Liver (tissue), 8 donors: ENCODE measurements at regions not wholly inside any gene's neighbourhood (a gene's known extent, or its start where the extent isn't known, plus 50 kb on each side); places are given as distances from the start of the nearest gene placed in this dataset.

Source experiments
- DNase-seq: peaks from one replicate; pipeline ENCODE4 v3.0.0-alpha.2; 2017; ENCODE audit warnings: low spot score
- H3K27ac ChIP-seq, 2 donors: one replicate each; pipeline ENCODE4 v1.7.0; 2013; ENCODE audit warnings: inconsistent platforms in 2 of 2, low read length in 2 of 2, control low read depth in 1 of 2, low read depth in 1 of 2, mild to moderate bottlenecking in 1 of 2
- H3K27me3 ChIP-seq, 4 donors: one replicate each; pipeline versions ENCODE4 v1.6.1 to v1.7.0; 2013; ENCODE audit warnings: low read length in 3 of 4, inconsistent platforms in 1 of 4, mild to moderate bottlenecking in 1 of 4, moderate library complexity in 1 of 4; ENCODE audit not compliant: control insufficient read depth in 4 of 4, insufficient read depth in 4 of 4
- H3K36me3 ChIP-seq, 4 donors: one replicate each; pipeline versions ENCODE4 v1.6.1 to v1.7.0; 2013; ENCODE audit warnings: low read length in 3 of 4, mild to moderate bottlenecking in 3 of 4, low read depth in 1 of 4, moderate library complexity in 1 of 4; ENCODE audit not compliant: control insufficient read depth in 4 of 4, insufficient read depth in 3 of 4
- H3K4me1 ChIP-seq, 4 donors: one replicate each; pipeline versions ENCODE4 v1.6.1 to v1.7.0; 2013; ENCODE audit warnings: low read length in 3 of 4, mild to moderate bottlenecking in 3 of 4, moderate library complexity in 1 of 4; ENCODE audit not compliant: control insufficient read depth in 4 of 4, insufficient read depth in 4 of 4
- H3K4me3 ChIP-seq, 3 donors: one replicate each; pipeline versions ENCODE4 v1.6.1 to v1.7.0; 2013; ENCODE audit warnings: low read length in 3 of 3, control low read depth in 1 of 3, low read depth in 1 of 3, mild to moderate bottlenecking in 1 of 3
- H3K9ac ChIP-seq, 2 donors: one replicate each; pipeline ENCODE4 v1.7.0; 2013; ENCODE audit warnings: low read length in 2 of 2, mild to moderate bottlenecking in 2 of 2, moderate library complexity in 2 of 2, control low read depth in 1 of 2, low read depth in 1 of 2
- H3K9me3 ChIP-seq, 4 donors: one replicate each; pipeline versions ENCODE4 v1.6.1 to v1.7.0; 2013; ENCODE audit warnings: low read length in 3 of 4; ENCODE audit not compliant: control insufficient read depth in 4 of 4
- ATF3 ChIP-seq: IDR thresholded peaks from 2 replicates; pipeline ENCODE4 v1.6.1; 2016; ENCODE audit warnings: antibody characterized with exemption
- FOXA1 ChIP-seq: IDR thresholded peaks from 2 replicates; pipeline ENCODE4 v1.6.1; 2016; ENCODE audit warnings: antibody characterized with exemption
- GABPA ChIP-seq, 2 donors: IDR thresholded peaks in 1 of 2; conservative IDR thresholded peaks in 1 of 2; 2 replicates each; pipeline ENCODE4 v1.6.1; 2016; ENCODE audit warnings: antibody characterized with exemption in 2 of 2, mild to moderate bottlenecking in 1 of 2, moderate library complexity in 1 of 2
- HNF4A ChIP-seq, 2 donors: conservative IDR thresholded peaks; 2 replicates each; pipeline ENCODE4 v1.6.1; 2016; ENCODE audit warnings: antibody characterized with exemption in 2 of 2, mild to moderate bottlenecking in 2 of 2
- JUND ChIP-seq, 2 donors: IDR thresholded peaks; 2 replicates each; pipeline ENCODE4 v1.6.1; 2016; ENCODE audit warnings: antibody characterized with exemption in 2 of 2
- NR2F2 ChIP-seq: IDR thresholded peaks from 2 replicates; pipeline ENCODE4 v1.6.1; 2016; ENCODE audit warnings: antibody characterized with exemption
- SP1 ChIP-seq: IDR thresholded peaks from 2 replicates; pipeline ENCODE4 v1.6.1; 2018; ENCODE audit warnings: antibody characterized with exemption, mild to moderate bottlenecking
- TAF1 ChIP-seq: conservative IDR thresholded peaks from 2 replicates; pipeline ENCODE4 v1.6.1; 2016; ENCODE audit warnings: antibody characterized with exemption, mild to moderate bottlenecking
- YY1 ChIP-seq: IDR thresholded peaks from 2 replicates; pipeline ENCODE4 v1.6.1; 2016; ENCODE audit warnings: antibody characterized with exemption, mild to moderate bottlenecking
- ZBTB33 ChIP-seq: IDR thresholded peaks from 2 replicates; pipeline ENCODE4 v1.6.1; 2016; ENCODE audit warnings: antibody characterized with exemption
- WGBS: extraction: QIAGEN DNeasy Blood & Tissue Kit; methylation state at CpG from one replicate; pipeline ENCODE4 v1.1.7; 2013; 5-methylcytosine and 5-hydroxymethylcytosine counted together
- TF ChIP-seq, protein P1 (sequence below): fragments of 150-350 bp; IDR thresholded peaks from 2 replicates; pipeline ENCODE4 v1.5.1; 2017; ENCODE audit warnings: improper control_type of control experiment, low read depth, low read length; ENCODE audit not compliant: missing input control
- TF ChIP-seq, protein P2 (sequence below): IDR thresholded peaks from 2 replicates; pipeline ENCODE4 v1.6.1; 2016; ENCODE audit warnings: antibody characterized with exemption
- donor health status: healthy.
- donor health status: healthy.
- donor health status: healthy.
- donor health status: healthy.
- donor health status: healthy.

DNA sequence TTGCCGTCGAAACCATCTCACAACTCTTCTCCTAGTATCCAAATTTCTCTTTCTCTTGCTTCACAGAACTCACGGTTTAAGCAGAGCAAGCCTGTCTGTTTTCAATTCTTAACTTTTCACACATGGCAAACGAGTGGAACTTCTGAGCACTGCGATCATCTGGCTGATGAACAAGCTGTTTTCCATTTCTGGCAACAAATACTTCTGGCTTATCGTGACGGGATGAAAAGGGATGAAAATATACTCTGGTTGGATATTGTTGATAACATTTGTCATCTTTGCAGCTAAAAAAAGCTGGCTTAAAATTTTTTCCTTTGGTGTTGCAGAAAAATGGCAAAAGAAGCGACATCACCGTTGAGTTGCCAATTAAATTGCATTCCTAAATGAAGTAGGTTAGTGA, 515.2 kb upstream of the JARID2 start (continued):
- TF ChIP-seq, protein P1, sequence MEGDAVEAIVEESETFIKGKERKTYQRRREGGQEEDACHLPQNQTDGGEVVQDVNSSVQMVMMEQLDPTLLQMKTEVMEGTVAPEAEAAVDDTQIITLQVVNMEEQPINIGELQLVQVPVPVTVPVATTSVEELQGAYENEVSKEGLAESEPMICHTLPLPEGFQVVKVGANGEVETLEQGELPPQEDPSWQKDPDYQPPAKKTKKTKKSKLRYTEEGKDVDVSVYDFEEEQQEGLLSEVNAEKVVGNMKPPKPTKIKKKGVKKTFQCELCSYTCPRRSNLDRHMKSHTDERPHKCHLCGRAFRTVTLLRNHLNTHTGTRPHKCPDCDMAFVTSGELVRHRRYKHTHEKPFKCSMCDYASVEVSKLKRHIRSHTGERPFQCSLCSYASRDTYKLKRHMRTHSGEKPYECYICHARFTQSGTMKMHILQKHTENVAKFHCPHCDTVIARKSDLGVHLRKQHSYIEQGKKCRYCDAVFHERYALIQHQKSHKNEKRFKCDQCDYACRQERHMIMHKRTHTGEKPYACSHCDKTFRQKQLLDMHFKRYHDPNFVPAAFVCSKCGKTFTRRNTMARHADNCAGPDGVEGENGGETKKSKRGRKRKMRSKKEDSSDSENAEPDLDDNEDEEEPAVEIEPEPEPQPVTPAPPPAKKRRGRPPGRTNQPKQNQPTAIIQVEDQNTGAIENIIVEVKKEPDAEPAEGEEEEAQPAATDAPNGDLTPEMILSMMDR, result no peak
- no peak for TF ChIP-seq ZBTB33

- no peaks in the 10 kb centered on the region for H3K9me3 ChIP-seq
- no peak overlapping the region for H3K9ac ChIP-seq
- no peak overlapping the region for H3K27ac ChIP-seq
- H3K4me1 ChIP-seq, result no peaks in the 10 kb centered on the region
- 68% methylated on average over 1 of the region's 1 CpG for WGBS
- no peak for DNase-seq
- H3K36me3 ChIP-seq, result no peaks in the 10 kb centered on the region
- TF ChIP-seq TAF1 (no peak), JUND (IDR thresholded peaks at IDR 0.05) (no peak), FOXA1 (no peak), YY1 (no peak), ATF3 (no peak), NR2F2 (no peak), GABPA (IDR thresholded peaks at IDR 0.05 in 1 of 2, conservative IDR thresholded peaks at IDR 0.05 in 1 of 2) (no peak), HNF4A (conservative IDR thresholded peaks at IDR 0.05) (no peak)
- no peak overlapping the region for H3K4me3 ChIP-seq
- no peaks in the 10 kb centered on the region for H3K27me3 ChIP-seq
Observed at GRCh38 chr6:14731611-14732010, 514.3 kb upstream of the JARID2 start.

GRCh38 chr6:14732226-14732843, 513.5 kb upstream of the JARID2 start:
- H3K36me3 ChIP-seq, result no peaks in the 10 kb centered on the region
- DNase-seq, result no peak
- no peak overlapping the region for H3K27ac ChIP-seq
- no peak overlapping the region for H3K4me3 ChIP-seq
- H3K4me1 ChIP-seq, result no peaks in the 10 kb centered on the region
- H3K9me3 ChIP-seq, result no peaks in the 10 kb centered on the region
- TF ChIP-seq ZBTB33 (no peak), SP1 (no peak)
- TF ChIP-seq, protein P2, sequence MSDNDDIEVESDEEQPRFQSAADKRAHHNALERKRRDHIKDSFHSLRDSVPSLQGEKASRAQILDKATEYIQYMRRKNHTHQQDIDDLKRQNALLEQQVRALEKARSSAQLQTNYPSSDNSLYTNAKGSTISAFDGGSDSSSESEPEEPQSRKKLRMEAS, result no peak
- TF ChIP-seq, protein P1, result no peak
- 80% methylated on average over 4 of the region's 4 CpGs for WGBS
- H3K27me3 ChIP-seq, result no peaks in the 10 kb centered on the region
- H3K9ac ChIP-seq, result no peak overlapping the region
